GM21737 (cell line): ENCODE measurements at regions not wholly inside any gene's neighbourhood (a gene's known extent, or its start where the extent isn't known, plus 50 kb on each side); places are given as distances from the start of the nearest gene placed in this dataset.
"Not testable (repeated sequence)": the region's sequence is repeated elsewhere in the genome, so short reads cannot be mapped to it uniquely, and the experiment has no call there.

Experiments
- ATAC-seq: cut with Tn5 transposase; IDR thresholded peaks from one replicate; pipeline ENCODE4 v1.9.1; 2021; ENCODE audit warnings: mild to moderate bottlenecking, moderate library complexity; ENCODE audit not compliant: unreplicated experiment

- ATAC-seq, result no peak
Measured at GRCh38 chr1:79955966-79956365, 949.4 kb upstream of the ADGRL4 start.

DNA sequence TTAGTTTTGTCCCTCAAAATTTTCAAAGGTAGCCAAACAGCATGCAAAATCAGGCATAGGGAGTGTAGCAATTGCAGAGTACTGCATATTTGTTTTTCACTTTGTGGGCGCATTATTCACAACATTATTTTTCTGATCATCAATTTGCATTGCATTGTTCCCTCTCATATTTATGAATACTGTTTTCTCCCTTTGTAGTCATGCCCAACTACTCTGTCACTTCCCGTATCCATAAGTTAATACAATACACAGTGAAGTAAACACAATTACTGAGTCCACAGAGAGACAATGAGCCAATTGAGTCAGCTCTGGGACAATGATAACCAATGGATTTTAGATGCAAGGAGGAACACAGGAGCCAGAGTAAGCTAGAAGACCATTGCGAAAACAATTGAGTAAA lies 944.0 kb upstream of the ADGRL4 start:
- ATAC-seq, result no peak

- ATAC-seq, result no peak
Measured at GRCh38 chr1:79945391-79945790, 938.9 kb upstream of the ADGRL4 start.

GRCh38 chr1:79929356-79929755 lies 922.8 kb upstream of the ADGRL4 start:
- no peak for ATAC-seq

- no peak for ATAC-seq
Measured at GRCh38 chr1:79928901-79929300, 922.4 kb upstream of the ADGRL4 start.

GRCh38 chr1:79920960-79921669 lies 914.6 kb upstream of the ADGRL4 start:
- ATAC-seq, result no peak

DNA sequence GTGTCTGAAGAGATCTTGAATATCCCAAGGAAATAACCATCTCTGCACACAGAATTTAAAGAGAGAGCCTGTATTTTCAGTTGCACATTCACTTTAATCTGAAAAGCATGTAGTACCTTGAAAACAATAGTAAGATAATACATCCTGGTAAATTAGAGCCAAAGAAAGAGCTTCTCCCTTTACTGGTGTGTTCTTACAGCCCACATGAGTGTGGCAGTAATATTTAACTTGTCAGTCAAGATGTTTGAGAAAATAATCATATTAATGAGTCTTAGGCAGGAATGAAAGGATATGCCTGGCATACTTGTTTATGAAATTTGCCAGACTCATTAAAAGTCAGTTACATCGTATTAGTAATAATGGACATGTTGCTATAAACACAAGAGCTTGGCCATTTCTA lies 908.4 kb upstream of the ADGRL4 start:
- ATAC-seq, result no peak

DNA sequence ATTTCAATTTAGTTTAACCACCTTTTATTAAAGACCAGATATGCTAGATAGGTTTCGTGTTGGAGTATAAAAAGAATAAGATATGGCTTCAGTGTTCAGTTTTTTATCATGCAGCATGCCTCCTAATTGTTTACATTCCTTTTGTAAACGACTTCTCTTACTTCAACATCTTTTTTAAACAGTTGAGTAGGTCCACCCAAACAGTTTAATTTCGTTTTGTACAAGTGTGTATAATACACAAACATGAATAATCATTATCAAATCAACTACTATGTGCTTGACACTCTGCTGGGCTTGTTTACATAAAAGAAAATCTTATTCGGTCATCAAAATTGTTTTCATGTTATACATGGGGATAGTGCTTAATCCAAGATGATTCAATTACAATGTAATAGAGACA lies 906.3 kb upstream of the ADGRL4 start:
- no peak for ATAC-seq

GRCh38 chr1:79903321-79903720 lies 896.8 kb upstream of the ADGRL4 start:
- no peak for ATAC-seq

GRCh38 chr1:79902418-79902817 lies 895.9 kb upstream of the ADGRL4 start:
- ATAC-seq, result no peak

DNA sequence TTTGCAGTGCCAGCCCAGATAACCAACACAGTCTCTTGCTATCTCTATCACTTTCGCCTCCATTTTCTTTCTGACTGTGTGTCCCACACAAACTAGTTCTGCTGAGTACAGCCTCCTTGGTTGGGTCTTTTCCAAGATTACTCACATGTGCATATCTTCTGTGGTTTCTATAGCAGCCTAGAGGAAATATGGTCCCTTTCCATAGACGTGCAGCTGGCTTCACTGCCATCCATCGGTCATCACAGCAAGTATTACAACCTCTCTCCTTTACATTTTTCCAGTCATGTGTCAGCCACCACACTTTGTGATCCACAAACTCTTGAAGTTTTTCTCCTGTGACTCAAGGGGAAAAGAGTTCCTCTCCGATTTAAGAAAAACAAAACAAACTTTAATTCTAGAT lies 893.4 kb upstream of the ADGRL4 start:
- ATAC-seq, result no peak

GRCh38 chr1:79896140-79896539 lies 889.6 kb upstream of the ADGRL4 start:
- no peak for ATAC-seq

DNA sequence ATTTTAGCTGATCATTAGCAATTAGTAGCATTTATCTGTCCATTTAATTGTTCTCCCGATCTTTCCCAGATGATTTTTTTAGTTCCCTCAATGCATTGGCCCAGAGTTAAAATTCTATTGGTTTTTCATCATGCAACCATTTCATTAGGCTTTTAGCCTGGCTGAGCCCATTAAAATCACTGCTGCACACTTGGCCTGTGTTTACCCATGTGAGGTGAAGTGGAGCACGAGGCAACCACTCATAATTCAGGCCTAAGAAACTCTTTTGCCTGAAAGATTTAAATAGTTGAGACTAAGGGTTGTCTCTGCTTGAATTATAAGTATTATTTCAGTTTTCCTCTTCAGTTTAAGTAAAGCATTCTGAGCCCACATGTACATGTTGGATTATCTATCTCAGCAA lies 889.0 kb upstream of the ADGRL4 start:
- no peak for ATAC-seq

GRCh38 chr1:79894129-79894528 lies 887.6 kb upstream of the ADGRL4 start:
- not testable (repeated sequence) for ATAC-seq

GRCh38 chr1:79887059-79887458 lies 880.5 kb upstream of the ADGRL4 start:
- no peak for ATAC-seq

DNA sequence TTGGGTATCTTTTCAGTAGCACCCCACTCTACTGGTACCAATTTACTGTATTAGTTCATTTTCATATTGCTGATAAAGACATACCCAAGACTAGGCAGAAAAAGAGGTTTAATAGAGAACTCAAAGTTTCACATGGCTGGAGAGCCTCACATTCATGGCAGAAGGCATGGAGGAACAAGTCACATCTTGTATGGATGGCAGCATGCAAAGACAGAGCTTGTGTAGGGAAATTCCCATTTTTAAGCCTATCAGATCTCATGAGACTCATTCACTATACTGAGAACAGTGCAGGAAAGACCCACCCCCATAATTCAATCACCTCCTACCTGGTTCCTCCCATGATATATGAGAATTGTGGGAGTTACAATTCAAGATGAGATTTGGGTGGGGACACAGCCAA lies 878.6 kb upstream of the ADGRL4 start:
- ATAC-seq, result no peak

GRCh38 chr1:79877086-79877485 lies 870.6 kb upstream of the ADGRL4 start:
- no peak for ATAC-seq

DNA sequence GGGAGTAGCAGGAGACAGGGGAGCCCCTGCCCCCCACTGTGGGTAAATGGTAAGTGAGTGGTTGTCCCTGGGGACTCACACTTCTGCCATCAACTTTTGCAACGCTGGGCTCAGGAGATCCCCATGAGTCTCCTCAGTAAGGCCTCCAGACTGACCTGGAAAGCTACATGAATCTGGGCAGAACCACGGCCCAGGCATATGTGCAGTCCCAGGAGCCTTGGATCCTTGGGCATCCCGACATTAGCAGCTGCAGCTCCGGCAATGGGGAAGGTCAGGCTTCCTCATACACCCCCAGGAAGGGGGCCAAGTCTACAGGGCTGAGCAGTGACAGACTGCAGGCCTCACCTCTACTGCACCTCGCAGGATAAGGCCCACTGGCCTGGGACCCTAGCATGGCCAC lies 868.7 kb upstream of the ADGRL4 start:
- no peak for ATAC-seq

- ATAC-seq, result no peak
Measured at GRCh38 chr1:79874289-79874688, 867.8 kb upstream of the ADGRL4 start.

DNA sequence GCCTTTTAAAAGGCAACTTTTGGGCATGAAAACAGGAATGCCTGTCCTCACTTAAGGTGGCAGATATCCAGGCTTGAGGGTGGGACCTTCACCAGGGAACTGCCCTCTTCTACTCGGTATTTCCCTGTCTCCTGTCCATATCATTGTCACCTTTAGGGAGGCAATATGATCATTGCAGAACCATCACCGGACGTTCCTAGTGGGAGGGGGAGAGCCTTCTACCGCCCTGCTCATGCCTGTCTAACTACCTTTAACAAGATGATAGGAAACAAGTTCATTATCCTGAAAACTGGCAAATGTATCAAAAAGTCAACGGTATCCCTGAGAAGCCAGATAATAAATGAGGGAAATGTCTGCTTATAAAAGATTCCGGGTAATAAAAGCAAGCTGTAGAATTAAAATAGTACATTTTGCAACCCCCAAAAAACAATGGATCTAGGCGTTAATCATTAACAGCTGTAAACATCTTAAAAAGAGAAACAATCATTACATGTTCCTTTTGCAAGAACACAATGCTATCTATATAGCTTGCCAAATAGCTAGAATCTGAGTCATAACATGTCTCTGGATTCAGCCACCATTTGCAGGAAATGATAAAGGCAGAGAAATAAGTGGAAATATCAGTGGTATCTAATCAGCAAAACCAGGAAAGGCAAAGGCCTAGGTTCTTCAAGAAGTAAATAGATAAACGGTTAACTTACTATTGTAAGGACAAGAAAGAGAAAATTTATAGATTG lies 852.9 kb upstream of the ADGRL4 start:
- no peak for ATAC-seq

GRCh38 chr1:79852004-79852403 lies 845.5 kb upstream of the ADGRL4 start:
- no peak for ATAC-seq

- ATAC-seq, result no peak
Measured at GRCh38 chr1:79849388-79849787, 842.9 kb upstream of the ADGRL4 start.

DNA sequence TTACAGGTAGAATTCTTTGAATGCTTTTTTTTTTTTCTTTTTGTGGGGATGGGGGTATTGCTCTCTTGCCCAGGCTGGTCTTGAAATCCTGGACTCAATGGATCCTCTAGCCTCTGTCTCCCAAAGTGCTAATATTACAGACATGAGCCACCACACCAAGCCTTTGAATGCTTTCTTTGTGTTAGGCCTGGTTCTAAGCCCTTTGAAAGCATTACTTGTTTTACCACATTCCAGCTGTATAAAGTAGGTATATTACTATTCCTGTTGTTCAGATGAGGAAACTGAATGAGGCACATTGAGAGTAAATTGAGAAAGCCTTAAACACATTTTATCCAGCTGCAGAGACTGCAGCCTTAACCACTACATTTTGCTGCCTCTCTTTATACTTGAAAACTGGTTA lies 841.8 kb upstream of the ADGRL4 start:
- no peak for ATAC-seq
